WTC11 (cell line): ENCODE measurements at regions not wholly inside any gene's neighbourhood (a gene's known extent, or its start where the extent isn't known, plus 50 kb on each side); places are given as distances from the start of the nearest gene placed in this dataset.

Experiments used
- CBFB ChIP-seq: sonication (generic); formaldehyde crosslinking; IDR thresholded peaks from 2 replicates; pipeline ENCODE4 v1.8.1; 2022; ENCODE audit warnings: mild to moderate bottlenecking, low read depth, missing genetic modification reagents
- CTCF ChIP-seq: fragments of 200-600 bp; IDR thresholded peaks from 2 replicates; pipeline ENCODE4 v1.8.0; 2022; ENCODE audit warnings: antibody characterized with exemption
- NR3C1 ChIP-seq: sonication (generic); formaldehyde crosslinking; conservative IDR thresholded peaks from 2 replicates; pipeline ENCODE4 v1.8.1; 2023; ENCODE audit warnings: low read depth, mild to moderate bottlenecking, missing genetic modification reagents
- TEAD1 ChIP-seq: sonication (generic); formaldehyde crosslinking; IDR thresholded peaks from 2 replicates; pipeline ENCODE4 v1.8.0; 2022; ENCODE audit warnings: mild to moderate bottlenecking, missing genetic modification reagents

DNA sequence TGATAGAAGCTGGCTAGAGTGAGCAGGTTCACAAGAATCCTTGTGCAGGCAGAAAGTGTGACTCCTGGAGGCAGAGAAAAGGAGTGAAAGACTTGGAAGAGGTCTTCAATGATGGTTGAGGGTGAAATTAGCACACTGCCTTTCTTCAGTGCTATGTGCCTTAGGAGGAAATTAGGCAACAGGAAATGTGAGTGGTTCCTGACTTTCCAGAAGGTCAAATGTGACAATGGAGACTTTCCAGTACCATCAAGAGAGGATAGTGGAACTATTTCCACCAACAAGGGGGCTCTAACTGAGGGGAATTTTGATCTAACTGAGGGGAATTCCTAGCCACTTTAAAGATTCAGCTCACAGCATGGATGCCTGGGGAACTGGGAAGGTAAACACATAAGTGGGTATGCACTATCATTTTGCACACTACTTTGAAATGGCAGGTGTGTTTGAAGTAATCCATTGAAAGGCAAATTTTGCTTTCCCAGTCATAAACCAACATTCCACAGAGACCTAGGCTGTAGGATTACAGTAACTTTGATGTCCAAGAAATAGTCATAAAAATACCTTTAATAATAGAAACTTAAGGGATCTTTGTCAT is 90.0 kb downstream of the PERP start:
- no peak for TF ChIP-seq TEAD1 (CRISPR knock-in tag)
- TF ChIP-seq CBFB (CRISPR knock-in tag): no peak
- no peak for TF ChIP-seq CTCF
- no peak for TF ChIP-seq NR3C1
